ENCODE measurements at regions not wholly inside any gene's neighbourhood (a gene's known extent, or its start where the extent isn't known, plus 50 kb on each side); places are given as distances from the start of the nearest gene placed in this dataset.

GRCh38 chr13:111043575-111043982 is 71.5 kb upstream of the ARHGEF7 start:
- no peak for DNase-seq
- no peak overlapping the region for H3K27ac ChIP-seq
- H3K9me3 ChIP-seq (ENCODE audit: severe bottlenecking) = peaks cover 6% of the 10 kb centered on the region
- H3K36me3 ChIP-seq = no peaks in the 10 kb centered on the region
- H3K27me3 ChIP-seq (ENCODE audit: insufficient read depth, low read depth, severe bottlenecking) = peaks cover 95% of the 10 kb centered on the region
- no peak for TF ChIP-seq CTCF (IDR thresholded peaks at IDR 0.05; ENCODE audit: low read depth, low read length)
- no peak overlapping the region for H3K4me3 ChIP-seq (ENCODE audit: low read depth, low read length)

GRCh38 chr13:111042661-111043226 is 72.4 kb upstream of the ARHGEF7 start:
- H3K27ac ChIP-seq = no peak overlapping the region
- no peak for TF ChIP-seq CTCF (IDR thresholded peaks at IDR 0.05; ENCODE audit: low read depth, low read length)
- DNase-seq = no peak

GRCh38 chr13:111040830-111041229 is 74.3 kb upstream of the ARHGEF7 start:
- TF ChIP-seq CTCF (IDR thresholded peaks at IDR 0.05; ENCODE audit: low read depth, low read length) = no peak
- H3K27ac ChIP-seq = no peak overlapping the region
- no peak for DNase-seq
- H3K27me3 ChIP-seq (ENCODE audit: insufficient read depth, low read depth, severe bottlenecking) = peaks cover 95% of the 10 kb centered on the region
- H3K4me3 ChIP-seq (ENCODE audit: low read depth, low read length) = no peak overlapping the region
- no peaks in the 10 kb centered on the region for H3K36me3 ChIP-seq
- H3K9me3 ChIP-seq (ENCODE audit: severe bottlenecking) = peaks cover 6% of the 10 kb centered on the region

More at GRCh38 chr13:111042661-111043226, 72.4 kb upstream of the ARHGEF7 start:
- Histone ChIP-seq H3K4me3 (ENCODE audit: low read depth, low read length) (no peak overlapping the region), H3K27me3 (ENCODE audit: insufficient read depth, low read depth, severe bottlenecking) (peaks cover 95% of the 10 kb centered on the region), H3K9me3 (ENCODE audit: severe bottlenecking) (peaks cover 6% of the 10 kb centered on the region), H3K36me3 (no peaks in the 10 kb centered on the region)

- no peaks in the 10 kb centered on the region for H3K36me3 ChIP-seq
- no peak overlapping the region for H3K27ac ChIP-seq
- peaks cover 6% of the 10 kb centered on the region for H3K9me3 ChIP-seq (ENCODE audit: severe bottlenecking)
- no peak for DNase-seq
- no peak overlapping the region for H3K4me3 ChIP-seq (ENCODE audit: low read depth, low read length)
- TF ChIP-seq CTCF (IDR thresholded peaks at IDR 0.05; ENCODE audit: low read depth, low read length) = no peak
- peaks cover 98% of the 10 kb centered on the region for H3K27me3 ChIP-seq (ENCODE audit: insufficient read depth, low read depth, severe bottlenecking)
Measured at GRCh38 chr13:111039735-111040134, 75.4 kb upstream of the ARHGEF7 start.

GRCh38 chr13:111038887-111039286 is 76.2 kb upstream of the ARHGEF7 start:
- DNase-seq = no peak
- Histone ChIP-seq H3K36me3 (no peaks in the 10 kb centered on the region), H3K27ac (no peak overlapping the region), H3K27me3 (ENCODE audit: insufficient read depth, low read depth, severe bottlenecking) (peaks cover 99% of the 10 kb centered on the region), H3K9me3 (ENCODE audit: severe bottlenecking) (peaks cover 7% of the 10 kb centered on the region), H3K4me3 (ENCODE audit: low read depth, low read length) (no peak overlapping the region)
- no peak for TF ChIP-seq CTCF (IDR thresholded peaks at IDR 0.05; ENCODE audit: low read depth, low read length)

GRCh38 chr13:111037927-111038326 is 77.2 kb upstream of the ARHGEF7 start:
- peaks cover 99% of the 10 kb centered on the region for H3K27me3 ChIP-seq (ENCODE audit: insufficient read depth, low read depth, severe bottlenecking)

More at GRCh38 chr13:111037927-111038326, 77.2 kb upstream of the ARHGEF7 start:
- H3K4me3 ChIP-seq (ENCODE audit: low read depth, low read length) = no peak overlapping the region
- DNase-seq = no peak
- peaks cover 7% of the 10 kb centered on the region for H3K9me3 ChIP-seq (ENCODE audit: severe bottlenecking)
- H3K27ac ChIP-seq = no peak overlapping the region
- TF ChIP-seq CTCF (IDR thresholded peaks at IDR 0.05; ENCODE audit: low read depth, low read length) = no peak
- no peaks in the 10 kb centered on the region for H3K36me3 ChIP-seq
